ENCODE measurements at regions not wholly inside any gene's neighbourhood (a gene's known extent, or its start where the extent isn't known, plus 50 kb on each side); places are given as distances from the start of the nearest gene placed in this dataset.
"Not testable (repeated sequence)": the region's sequence is repeated elsewhere in the genome, so short reads cannot be mapped to it uniquely, and the experiment has no call there.

DNA sequence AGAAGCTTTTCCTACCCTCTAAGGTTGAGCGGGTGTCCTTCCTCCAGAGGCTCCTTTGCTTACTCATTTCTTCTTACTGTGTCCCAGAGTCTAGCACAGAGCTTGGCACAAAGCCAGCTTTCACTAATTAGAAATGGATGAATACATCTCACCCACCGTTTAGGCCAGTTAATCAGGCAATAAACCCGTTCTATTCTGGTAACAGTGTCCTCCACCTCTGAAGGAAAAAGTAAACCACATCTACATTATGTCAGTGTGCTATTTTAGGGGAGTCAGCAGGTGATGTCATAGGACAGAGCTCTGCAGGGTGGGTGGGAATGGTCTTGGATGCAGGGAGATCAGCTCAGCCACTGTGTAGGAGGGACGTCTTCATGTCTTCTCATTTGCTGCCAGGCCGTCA lies 109.2 kb downstream of the OSTF1 start:
- DNase-seq, result peak; percentile 70

DNA sequence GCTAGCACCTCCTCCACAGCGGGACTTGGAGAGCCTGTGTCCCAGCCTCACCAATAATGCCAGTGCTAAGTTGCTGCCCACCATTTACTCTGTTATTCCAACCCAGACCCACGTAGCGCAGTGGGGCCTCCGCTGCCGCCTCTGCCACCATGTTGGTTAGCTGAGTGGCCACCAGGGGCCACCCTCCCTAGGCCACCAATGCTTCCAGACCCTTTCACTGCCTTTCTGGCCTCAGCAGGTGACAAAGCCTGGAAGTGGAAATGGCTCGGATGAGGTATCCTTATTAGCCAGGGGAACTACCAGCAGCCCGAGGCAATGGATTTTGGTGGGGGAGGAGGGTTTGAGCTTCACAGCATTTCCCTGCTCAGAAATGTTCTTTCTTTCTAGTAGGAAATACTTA lies 110.1 kb downstream of the OSTF1 start:
- no peak for DNase-seq

- peak; percentile 24 for DNase-seq
Measured at GRCh38 chr9:75200892-75201470, 112.7 kb downstream of the OSTF1 start.

- no peak for DNase-seq
Measured at GRCh38 chr9:75201480-75202209, 113.3 kb downstream of the OSTF1 start.

GRCh38 chr9:75207997-75208396 lies 119.7 kb downstream of the OSTF1 start:
- DNase-seq, result not testable (repeated sequence)

DNA sequence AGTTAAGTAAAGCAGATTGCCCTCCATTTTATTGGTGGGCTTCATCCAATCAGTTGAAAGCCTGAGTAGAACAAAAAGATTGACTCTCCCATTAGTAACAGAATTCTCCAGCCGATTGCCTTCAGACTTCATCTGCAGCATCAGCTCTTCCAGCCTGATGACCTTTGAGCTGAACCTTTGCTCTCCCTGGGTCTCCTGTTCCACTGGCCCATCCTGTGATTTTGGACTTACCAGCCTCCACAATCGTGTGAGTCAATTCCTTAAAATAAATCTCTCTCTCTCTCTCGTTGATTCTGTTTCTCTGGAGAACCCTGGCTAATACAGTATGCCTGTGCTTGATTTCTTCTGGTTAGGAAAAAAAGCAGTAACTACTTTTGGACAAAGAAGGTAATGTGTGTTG lies 121.9 kb downstream of the OSTF1 start:
- DNase-seq, result no peak

DNA sequence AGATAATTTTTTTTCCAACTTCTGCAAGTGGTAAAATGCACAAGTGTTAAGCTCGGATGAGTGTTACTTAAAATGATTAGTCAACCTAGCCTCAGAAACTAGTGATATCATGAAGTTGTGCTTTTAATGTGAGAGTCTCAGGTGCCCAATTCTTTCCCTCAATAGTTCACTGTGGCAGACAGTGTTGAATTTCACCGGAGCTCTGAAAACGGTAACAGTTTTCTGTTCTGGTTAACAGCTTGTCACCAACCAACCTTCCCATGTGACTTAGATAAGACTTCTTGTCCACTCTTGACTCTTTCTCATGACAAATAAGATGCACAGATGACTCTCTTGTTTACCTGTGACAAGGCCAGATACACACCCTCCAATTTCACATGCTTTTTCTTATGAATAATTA lies 125.5 kb downstream of the OSTF1 start:
- no peak for DNase-seq

GRCh38 chr9:75226403-75227139 lies 138.3 kb downstream of the OSTF1 start:
- no peak for DNase-seq

GRCh38 chr9:75228893-75229292 lies 140.6 kb downstream of the OSTF1 start:
- DNase-seq, result no peak

GRCh38 chr9:75229605-75230332 lies 141.5 kb downstream of the OSTF1 start:
- no peak for DNase-seq

DNA sequence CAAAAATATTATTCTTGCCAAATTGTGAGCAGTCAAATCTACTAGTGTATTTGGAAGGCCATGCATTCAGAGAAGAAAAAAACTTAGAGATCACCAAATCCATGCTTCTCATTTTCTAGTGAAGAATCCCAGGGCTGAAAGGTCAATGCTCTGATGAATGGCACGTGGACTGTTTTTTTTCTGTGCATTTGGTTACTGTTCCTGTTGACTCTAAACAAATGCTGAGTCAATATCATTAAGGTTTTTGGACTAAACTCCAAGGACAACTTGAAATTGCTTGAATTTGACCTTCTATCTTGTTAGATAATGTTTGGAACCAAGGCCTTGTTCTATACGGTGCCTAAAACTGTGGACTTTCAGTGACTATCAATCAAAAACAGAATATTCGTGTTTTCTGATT lies 142.2 kb downstream of the OSTF1 start:
- DNase-seq, result no peak

DNA sequence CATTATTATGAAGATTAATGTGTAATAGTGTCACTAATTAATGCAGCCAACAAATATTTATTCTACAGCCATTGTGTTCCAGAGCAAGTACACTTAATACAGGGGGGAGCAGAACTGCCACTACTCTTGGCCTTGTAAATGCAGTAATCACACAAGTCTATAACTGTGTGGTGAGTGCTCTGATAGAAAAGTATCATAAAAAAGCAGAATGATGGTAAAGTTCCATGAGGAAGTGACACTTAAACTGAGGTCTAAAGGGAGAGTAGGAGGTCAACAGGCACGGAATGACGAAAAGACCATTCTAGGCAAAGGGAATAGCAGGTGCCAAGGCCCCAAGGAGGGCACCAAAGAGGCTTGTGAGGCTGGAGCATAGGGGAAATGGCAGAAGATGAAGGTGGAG lies 142.9 kb downstream of the OSTF1 start:
- DNase-seq, result no peak

GRCh38 chr9:75233011-75233410 lies 144.7 kb downstream of the OSTF1 start:
- no peak for DNase-seq

DNA sequence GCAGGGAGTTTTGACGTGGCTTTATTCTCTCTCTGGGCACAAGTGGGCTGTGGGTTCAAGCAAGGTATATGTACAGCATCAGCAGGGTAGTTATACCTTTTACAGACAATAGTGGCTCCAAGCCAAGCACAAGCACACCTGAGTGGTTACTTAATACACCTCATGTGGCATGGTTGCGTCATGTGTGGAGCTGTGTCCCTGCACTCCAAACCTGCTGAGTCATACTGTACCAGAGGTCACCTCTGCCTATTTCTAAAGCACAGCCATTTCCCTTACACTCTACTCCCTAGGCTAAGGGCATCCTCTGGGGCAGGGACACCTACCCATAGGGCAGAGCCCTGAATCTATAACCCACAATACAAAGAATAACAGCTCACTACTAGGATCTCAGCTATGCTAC lies 147.3 kb downstream of the OSTF1 start:
- no peak for DNase-seq

DNA sequence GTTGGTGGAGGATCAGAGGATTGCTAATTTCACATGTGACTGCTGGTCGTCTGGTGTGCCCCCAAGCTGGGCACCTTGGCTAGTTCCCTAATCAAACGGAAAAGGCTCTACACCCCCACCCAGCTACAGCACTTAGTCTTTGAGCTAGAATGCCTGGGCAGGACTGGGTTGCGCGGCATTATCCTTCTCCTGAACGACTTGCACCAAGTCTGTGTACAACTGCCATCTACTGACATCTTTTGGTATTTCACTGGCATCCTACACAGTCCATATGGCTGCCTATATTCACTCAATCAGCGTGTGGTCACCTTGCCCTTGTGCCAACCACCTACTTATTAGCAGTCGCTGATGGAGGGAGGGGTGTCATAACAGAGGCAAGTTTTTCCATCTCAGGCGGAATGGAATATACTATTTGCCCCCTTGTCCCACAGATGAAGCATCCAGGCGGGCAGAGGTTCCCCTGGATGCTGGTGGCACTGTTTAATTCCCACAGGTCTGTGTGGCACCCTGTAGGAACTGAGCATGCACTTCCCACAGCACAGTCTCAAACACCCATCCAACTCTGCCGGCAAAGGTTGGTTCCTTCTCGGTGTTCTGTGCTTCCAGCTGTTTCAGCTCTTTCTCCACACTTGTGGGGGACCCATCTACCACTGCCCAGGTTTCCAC lies 150.1 kb downstream of the OSTF1 start:
- peak; percentile 24 for DNase-seq

DNA sequence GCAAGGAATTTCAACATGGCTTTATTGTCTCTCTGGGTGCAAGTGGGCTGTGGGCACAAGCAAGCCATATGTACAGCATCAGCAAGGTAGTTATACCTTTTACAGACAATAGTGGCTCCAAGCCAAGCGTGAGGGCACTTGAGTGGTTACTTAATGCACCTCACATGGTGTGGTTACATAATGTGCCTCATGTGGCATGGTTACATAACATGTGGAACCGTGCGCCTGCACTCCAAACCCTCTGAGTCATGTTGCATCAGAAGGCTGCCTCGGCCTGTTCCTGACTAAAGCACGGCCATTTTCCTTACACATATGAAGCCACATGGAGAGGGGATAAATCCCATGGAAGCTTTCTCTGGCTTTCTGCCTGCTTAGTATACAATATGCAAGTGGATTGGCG lies 150.9 kb downstream of the OSTF1 start:
- DNase-seq, result peak; percentile 28

GRCh38 chr9:75242426-75242825 lies 154.1 kb downstream of the OSTF1 start:
- DNase-seq, result no peak

GRCh38 chr9:75246949-75247348 lies 158.6 kb downstream of the OSTF1 start:
- no peak for DNase-seq

DNA sequence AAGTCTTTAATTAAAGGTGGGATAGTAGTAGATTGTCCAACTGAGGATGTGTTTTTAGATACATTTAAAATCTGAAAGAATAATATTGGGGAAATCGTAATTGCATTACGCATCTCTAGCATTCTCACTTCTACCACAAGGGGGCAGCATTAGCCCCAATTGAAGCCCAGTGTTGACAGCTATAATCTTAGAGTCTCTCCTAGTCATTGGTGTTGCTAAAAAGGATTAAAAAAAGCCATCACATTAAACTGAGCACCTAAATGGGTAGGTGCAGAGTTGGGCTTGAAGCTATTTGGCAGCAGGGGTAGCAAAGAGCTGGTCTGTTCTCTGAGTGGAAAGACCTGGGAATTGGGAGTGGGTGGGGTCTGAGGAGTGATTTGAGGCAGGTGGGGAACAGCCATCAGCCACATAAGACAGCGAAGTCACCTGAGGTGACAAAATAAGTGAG lies 177.2 kb downstream of the OSTF1 start:
- peak; percentile 29 for DNase-seq

DNA sequence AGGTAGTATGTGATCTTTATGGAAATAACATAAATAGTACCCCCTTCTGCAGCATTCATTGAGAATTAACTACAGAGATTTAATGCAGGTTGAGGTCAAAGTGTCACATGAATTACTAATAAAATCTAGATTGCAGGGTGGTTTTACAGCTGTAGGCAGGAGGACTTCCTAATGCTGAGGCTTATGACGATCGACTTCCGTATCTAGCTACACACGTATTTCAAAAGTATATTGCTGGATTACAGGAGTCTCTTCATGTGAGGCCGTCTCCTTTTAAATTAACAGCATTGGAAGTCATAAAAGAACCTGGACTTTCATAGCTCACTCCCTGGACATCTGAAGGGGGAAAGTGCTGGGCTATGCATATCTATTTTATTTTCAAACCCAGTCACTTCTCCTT lies 180.9 kb downstream of the OSTF1 start:
- DNase-seq, result no peak

DNA sequence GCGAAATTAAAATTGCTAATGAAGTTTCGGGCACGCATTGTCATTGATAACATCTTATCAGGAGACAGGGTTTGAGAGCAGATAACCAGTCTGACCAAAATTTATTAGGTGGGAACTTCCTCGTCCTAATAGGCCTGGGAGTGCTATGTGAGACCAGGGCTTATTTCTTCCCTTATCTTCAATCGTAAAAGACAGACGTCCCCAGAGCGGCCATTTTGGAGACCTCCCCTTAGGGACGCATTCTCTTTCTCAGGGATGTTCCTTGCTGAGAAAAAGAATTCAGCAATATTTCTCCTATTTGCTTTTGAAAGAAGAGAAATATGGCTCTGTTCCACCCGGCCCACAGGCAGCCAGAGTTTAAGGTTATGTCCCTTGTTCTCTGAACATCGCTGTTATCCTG lies 184.7 kb downstream of the OSTF1 start:
- not testable (repeated sequence) for DNase-seq

DNA sequence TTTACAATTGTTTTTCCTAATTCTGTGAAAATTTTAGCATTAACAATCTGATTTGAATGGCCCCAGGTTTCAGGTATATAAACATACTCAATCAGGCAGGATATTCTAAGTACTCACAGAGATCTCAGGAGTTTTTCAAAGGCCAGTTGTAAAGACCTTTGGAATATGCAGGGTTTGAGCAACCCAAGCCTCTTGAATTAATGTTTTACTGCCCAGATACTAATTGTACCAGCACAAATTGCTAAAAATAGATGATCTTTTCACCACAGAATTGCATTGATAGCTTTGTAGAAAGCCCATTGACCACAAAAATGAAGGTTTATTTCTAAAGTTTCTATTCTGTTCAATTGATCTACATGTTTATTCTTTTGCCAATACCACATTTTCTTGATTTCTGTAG lies 186.5 kb downstream of the OSTF1 start:
- no peak for DNase-seq

DNA sequence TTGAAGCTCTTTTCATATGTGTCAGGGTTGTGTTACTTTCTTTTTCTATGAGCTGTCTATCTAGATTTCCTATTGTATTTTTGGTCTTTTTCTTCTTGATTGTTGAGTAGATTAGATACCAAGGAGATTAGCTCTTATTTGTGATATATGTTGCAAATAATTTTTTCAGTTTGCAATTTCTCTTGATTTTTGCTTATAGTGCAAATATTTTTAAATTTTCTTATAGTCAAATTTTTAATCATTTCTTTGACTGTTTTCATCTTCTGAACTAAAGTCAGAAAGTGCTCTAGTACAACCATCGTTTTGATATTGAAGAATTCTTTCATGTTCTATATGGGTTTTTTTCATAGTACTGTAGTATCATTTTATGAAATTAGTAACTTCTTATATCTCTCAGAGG lies 193.7 kb downstream of the OSTF1 start:
- no peak for DNase-seq
